HEK293 (cell line): ENCODE measurements at regions not wholly inside any gene's neighbourhood (a gene's known extent, or its start where the extent isn't known, plus 50 kb on each side); places are given as distances from the start of the nearest gene placed in this dataset.

Experiments used
- CTCF ChIA-PET: fragments of 350-600 bp; formaldehyde crosslinking; extraction: SDS; loops from one replicate; lab custom pipeline; 2021; ENCODE audit warnings: antibody characterized with exemption; lab: Yijun Ruan, JAX
- POLR2A ChIA-PET: fragments of 300-600 bp; formaldehyde crosslinking; extraction: SDS; loops from one replicate; lab custom pipeline; 2020; ENCODE audit warnings: antibody characterized with exemption, inconsistent platforms; lab: Yijun Ruan, JAX
- H3K27ac ChIP-seq: fragments of 200-500 bp; sonication (Bioruptor generic); 2 replicates; pipeline ENCODE4 v1.5.1; 2014; ENCODE audit warnings: low read depth, low read length, control low read depth, inconsistent platforms; ENCODE audit errors: extremely low read depth
- H3K36me3 ChIP-seq, 2 experiments: fragments of 200-500 bp in 1 of 2; sonication (Bioruptor generic) in 1 of 2; 1 replicate in 1 of 2; 2 replicates in 1 of 2; pipeline ENCODE4 v1.5.1; 2014 to 2017; ENCODE audit warnings: inconsistent platforms in 2 of 2, low read length in 2 of 2; ENCODE audit not compliant: control insufficient read depth in 2 of 2, insufficient read depth in 1 of 2
- H3K4me1 ChIP-seq: fragments of 200-500 bp; sonication (Bioruptor generic); 2 replicates; pipeline ENCODE4 v1.5.1; 2014; ENCODE audit warnings: mild to moderate bottlenecking, low read length, inconsistent platforms; ENCODE audit not compliant: control insufficient read depth, insufficient read depth
- H3K4me3 ChIP-seq: 2 replicates; pipeline ENCODE4 v1.5.1; 2011; ENCODE audit warnings: low read depth, mild to moderate bottlenecking, control low read depth, low read length, moderate library complexity
- H3K9me3 ChIP-seq: fragments of 200-500 bp; sonication (Bioruptor generic); 2 replicates; pipeline ENCODE4 v1.5.1; 2014; ENCODE audit warnings: low read depth, low read length, inconsistent platforms; ENCODE audit not compliant: control insufficient read depth, insufficient read depth
- KLF17 ChIP-seq: fragments of 450-650 bp; formaldehyde crosslinking; IDR thresholded peaks from 2 replicates; pipeline ENCODE4 v1.5.1; 2016; ENCODE audit warnings: missing biosample characterization, missing genetic modification characterization
- MYNN ChIP-seq: fragments of 450-650 bp; formaldehyde crosslinking; IDR thresholded peaks from 2 replicates; pipeline ENCODE4 v1.5.1; 2016; ENCODE audit warnings: missing biosample characterization, missing genetic modification characterization, borderline replicate concordance
- PBX3 ChIP-seq: sonication (generic); formaldehyde crosslinking; IDR thresholded peaks from 2 replicates; pipeline ENCODE4 v1.8.1; 2022; ENCODE audit warnings: mild to moderate bottlenecking, moderate library complexity, missing genetic modification reagents
- SETDB1 ChIP-seq: IDR thresholded peaks from one replicate; pipeline ENCODE4 v1.6.1; 2017; ENCODE audit warnings: mild to moderate bottlenecking, low read length, moderate library complexity, mixed read lengths; ENCODE audit not compliant: insufficient read length
- ZBTB10 ChIP-seq: fragments of 450-650 bp; formaldehyde crosslinking; IDR thresholded peaks from 2 replicates; pipeline ENCODE4 v1.5.1; 2016; ENCODE audit warnings: missing biosample characterization, missing genetic modification characterization
- ZNF121 ChIP-seq: fragments of 450-650 bp; formaldehyde crosslinking; IDR thresholded peaks from 2 replicates; pipeline ENCODE4 v1.5.1; 2016; ENCODE audit warnings: missing biosample characterization, missing genetic modification characterization
- ZNF138 ChIP-seq: fragments of 450-650 bp; formaldehyde crosslinking; IDR thresholded peaks from 2 replicates; pipeline ENCODE4 v1.5.1; 2016; ENCODE audit warnings: missing biosample characterization, missing genetic modification characterization, borderline replicate concordance
- ZNF19 ChIP-seq: fragments of 450-650 bp; formaldehyde crosslinking; IDR thresholded peaks from 2 replicates; pipeline ENCODE4; 2016; ENCODE audit warnings: missing biosample characterization, missing genetic modification characterization, low read depth
- ZNF280C ChIP-seq: fragments of 450-650 bp; formaldehyde crosslinking; IDR thresholded peaks from 2 replicates; pipeline ENCODE4 v1.5.1; 2016; ENCODE audit warnings: missing biosample characterization, missing genetic modification characterization
- ZNF398 ChIP-seq: fragments of 450-650 bp; formaldehyde crosslinking; IDR thresholded peaks from 2 replicates; pipeline ENCODE4 v1.5.1; 2017; ENCODE audit warnings: missing biosample characterization, missing genetic modification characterization
- ZNF501 ChIP-seq: fragments of 450-650 bp; formaldehyde crosslinking; IDR thresholded peaks from 2 replicates; pipeline ENCODE4 v1.5.1; 2016; ENCODE audit warnings: missing biosample characterization, missing genetic modification characterization
- ZNF621 ChIP-seq: fragments of 450-650 bp; formaldehyde crosslinking; IDR thresholded peaks from 2 replicates; pipeline ENCODE4 v1.5.1; 2017; ENCODE audit warnings: missing biosample characterization, missing genetic modification characterization
- TF ChIP-seq, protein P1 (sequence below): fragments of 450-650 bp; formaldehyde crosslinking; IDR thresholded peaks from 2 replicates; pipeline ENCODE4 v1.5.1; 2016; ENCODE audit warnings: missing biosample characterization, missing genetic modification characterization
- TF ChIP-seq, protein P2 (sequence below): fragments of 450-650 bp; formaldehyde crosslinking; IDR thresholded peaks from 2 replicates; pipeline ENCODE4 v1.5.1; 2016; ENCODE audit warnings: missing biosample characterization, missing genetic modification characterization
- TF ChIP-seq, protein P3 (sequence below): fragments of 450-650 bp; formaldehyde crosslinking; IDR thresholded peaks from 2 replicates; pipeline ENCODE4 v1.5.1; 2016; ENCODE audit warnings: missing biosample characterization, missing genetic modification characterization
- TF ChIP-seq, protein P4 (sequence below): fragments of 450-650 bp; formaldehyde crosslinking; IDR thresholded peaks from 2 replicates; pipeline ENCODE4 v1.5.1; 2016; ENCODE audit warnings: missing biosample characterization, missing genetic modification characterization
- TF ChIP-seq, protein P5 (sequence below): fragments of 450-650 bp; formaldehyde crosslinking; IDR thresholded peaks from 2 replicates; pipeline ENCODE4 v1.5.0; 2017; ENCODE audit warnings: missing biosample characterization, missing genetic modification characterization, borderline replicate concordance

DNA sequence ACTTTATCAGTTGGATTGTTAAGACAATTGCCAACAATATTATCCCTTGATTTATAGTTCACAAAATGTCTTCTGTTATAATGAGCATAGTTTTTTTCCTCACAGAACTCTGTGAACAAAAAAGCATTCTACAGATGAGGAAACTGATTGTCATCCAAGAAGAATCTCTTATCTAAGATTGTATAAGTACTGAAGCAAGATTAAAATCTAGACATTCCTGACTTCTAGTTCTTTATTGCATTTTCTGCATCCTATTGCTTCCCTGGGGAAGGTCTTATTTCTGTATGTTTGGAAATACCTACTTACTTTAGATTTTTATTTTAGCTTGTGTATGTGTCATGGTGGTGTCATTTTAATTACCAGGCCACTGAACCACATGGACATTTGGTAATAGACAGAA lies 884.9 kb upstream of the WWC1 start:
- Histone ChIP-seq H3K27ac (no peak overlapping the region), H3K4me1 (no peaks in the 10 kb centered on the region), H3K9me3 (no peaks in the 10 kb centered on the region), H3K36me3 (no peaks in the 10 kb centered on the region), H3K4me3 (no peak overlapping the region)
- ChIA-PET CTCF (no interaction called here), POLR2A (no interaction called here)
- TF ChIP-seq ZNF280C: no peak
- no peak for TF ChIP-seq PBX3 (CRISPR knock-in tag)
- TF ChIP-seq, protein P1, sequence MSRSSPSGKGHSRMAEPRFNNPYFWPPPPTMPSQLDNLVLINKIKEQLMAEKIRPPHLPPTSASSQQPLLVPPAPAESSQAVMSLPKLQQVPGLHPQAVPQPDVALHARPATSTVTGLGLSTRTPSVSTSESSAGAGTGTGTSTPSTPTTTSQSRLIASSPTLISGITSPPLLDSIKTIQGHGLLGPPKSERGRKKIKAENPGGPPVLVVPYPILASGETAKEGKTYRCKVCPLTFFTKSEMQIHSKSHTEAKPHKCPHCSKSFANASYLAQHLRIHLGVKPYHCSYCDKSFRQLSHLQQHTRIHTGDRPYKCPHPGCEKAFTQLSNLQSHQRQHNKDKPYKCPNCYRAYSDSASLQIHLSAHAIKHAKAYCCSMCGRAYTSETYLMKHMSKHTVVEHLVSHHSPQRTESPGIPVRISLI: no peak
- TF ChIP-seq ZNF501 (tag by site-specific recombination): no peak
- TF ChIP-seq ZNF398 (tag by site-specific recombination): no peak
- no peak for TF ChIP-seq ZNF621 (tag by site-specific recombination)
- TF ChIP-seq ZNF121 (tag by site-specific recombination): no peak
- TF ChIP-seq, protein P2, sequence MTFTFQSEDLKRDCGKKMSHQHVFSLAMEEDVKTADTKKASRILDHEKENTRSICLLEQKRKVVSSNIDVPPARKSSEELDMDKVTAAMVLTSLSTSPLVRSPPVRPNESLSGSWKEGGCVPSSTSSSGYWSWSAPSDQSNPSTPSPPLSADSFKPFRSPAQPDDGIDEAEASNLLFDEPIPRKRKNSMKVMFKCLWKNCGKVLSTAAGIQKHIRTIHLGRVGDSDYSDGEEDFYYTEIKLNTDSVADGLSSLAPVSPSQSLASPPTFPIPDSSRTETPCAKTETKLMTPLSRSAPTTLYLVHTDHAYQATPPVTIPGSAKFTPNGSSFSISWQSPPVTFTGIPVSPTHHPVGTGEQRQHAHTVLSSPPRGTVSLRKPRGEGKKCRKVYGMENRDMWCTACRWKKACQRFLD: no peak
- no peak for TF ChIP-seq ZBTB10
- no peak for TF ChIP-seq SETDB1
- no peak for TF ChIP-seq MYNN
- TF ChIP-seq, protein P3, sequence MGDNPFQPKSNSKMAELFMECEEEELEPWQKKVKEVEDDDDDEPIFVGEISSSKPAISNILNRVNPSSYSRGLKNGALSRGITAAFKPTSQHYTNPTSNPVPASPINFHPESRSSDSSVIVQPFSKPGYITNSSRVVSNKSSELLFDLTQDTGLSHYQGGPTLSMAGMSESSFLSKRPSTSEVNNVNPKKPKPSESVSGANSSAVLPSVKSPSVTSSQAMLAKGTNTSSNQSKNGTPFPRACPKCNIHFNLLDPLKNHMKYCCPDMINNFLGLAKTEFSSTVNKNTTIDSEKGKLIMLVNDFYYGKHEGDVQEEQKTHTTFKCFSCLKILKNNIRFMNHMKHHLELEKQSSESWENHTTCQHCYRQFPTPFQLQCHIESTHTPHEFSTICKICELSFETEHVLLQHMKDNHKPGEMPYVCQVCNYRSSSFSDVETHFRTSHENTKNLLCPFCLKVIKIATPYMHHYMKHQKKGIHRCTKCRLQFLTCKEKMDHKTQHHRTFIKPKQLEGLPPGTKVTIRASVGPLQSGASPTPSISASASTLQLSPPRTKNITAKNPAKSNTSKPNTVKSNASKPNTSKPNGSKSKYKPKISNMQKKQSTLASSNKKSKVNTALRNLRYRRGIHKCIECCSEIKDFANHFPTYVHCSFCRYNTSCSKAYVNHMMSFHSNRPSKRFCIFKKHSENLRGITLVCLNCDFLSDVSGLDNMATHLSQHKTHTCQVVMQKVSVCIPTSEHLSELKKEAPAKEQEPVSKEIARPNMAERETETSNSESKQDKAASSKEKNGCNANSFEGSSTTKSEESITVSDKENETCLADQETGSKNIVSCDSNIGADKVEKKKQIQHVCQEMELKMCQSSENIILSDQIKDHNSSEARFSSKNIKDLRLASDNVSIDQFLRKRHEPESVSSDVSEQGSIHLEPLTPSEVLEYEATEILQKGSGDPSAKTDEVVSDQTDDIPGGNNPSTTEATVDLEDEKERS: no peak
- TF ChIP-seq ZNF19 (tag by site-specific recombination): no peak
- TF ChIP-seq, protein P4, sequence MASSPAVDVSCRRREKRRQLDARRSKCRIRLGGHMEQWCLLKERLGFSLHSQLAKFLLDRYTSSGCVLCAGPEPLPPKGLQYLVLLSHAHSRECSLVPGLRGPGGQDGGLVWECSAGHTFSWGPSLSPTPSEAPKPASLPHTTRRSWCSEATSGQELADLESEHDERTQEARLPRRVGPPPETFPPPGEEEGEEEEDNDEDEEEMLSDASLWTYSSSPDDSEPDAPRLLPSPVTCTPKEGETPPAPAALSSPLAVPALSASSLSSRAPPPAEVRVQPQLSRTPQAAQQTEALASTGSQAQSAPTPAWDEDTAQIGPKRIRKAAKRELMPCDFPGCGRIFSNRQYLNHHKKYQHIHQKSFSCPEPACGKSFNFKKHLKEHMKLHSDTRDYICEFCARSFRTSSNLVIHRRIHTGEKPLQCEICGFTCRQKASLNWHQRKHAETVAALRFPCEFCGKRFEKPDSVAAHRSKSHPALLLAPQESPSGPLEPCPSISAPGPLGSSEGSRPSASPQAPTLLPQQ (tag by site-specific recombination): no peak
- TF ChIP-seq, protein P5, sequence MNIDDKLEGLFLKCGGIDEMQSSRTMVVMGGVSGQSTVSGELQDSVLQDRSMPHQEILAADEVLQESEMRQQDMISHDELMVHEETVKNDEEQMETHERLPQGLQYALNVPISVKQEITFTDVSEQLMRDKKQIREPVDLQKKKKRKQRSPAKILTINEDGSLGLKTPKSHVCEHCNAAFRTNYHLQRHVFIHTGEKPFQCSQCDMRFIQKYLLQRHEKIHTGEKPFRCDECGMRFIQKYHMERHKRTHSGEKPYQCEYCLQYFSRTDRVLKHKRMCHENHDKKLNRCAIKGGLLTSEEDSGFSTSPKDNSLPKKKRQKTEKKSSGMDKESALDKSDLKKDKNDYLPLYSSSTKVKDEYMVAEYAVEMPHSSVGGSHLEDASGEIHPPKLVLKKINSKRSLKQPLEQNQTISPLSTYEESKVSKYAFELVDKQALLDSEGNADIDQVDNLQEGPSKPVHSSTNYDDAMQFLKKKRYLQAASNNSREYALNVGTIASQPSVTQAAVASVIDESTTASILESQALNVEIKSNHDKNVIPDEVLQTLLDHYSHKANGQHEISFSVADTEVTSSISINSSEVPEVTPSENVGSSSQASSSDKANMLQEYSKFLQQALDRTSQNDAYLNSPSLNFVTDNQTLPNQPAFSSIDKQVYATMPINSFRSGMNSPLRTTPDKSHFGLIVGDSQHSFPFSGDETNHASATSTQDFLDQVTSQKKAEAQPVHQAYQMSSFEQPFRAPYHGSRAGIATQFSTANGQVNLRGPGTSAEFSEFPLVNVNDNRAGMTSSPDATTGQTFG (tag by site-specific recombination): no peak
- no peak for TF ChIP-seq KLF17 (tag by site-specific recombination)
- TF ChIP-seq ZNF138 (tag by site-specific recombination): no peak
